Dermis microvascular lymphatic vessel endothelial cell (primary cell): ENCODE measurements at regions not wholly inside any gene's neighbourhood (a gene's known extent, or its start where the extent isn't known, plus 50 kb on each side); places are given as distances from the start of the nearest gene placed in this dataset.
"Not testable (repeated sequence)": the region's sequence is repeated elsewhere in the genome, so short reads cannot be mapped to it uniquely, and the experiment has no call there.

ENCODE experiments used
- DNase-seq, 2 donors: peaks; one replicate each; pipeline versions ENCODE4 v3.0.0 to v3.0.0-alpha.2; 2010; ENCODE audit warnings: low read depth in 2 of 2

DNA sequence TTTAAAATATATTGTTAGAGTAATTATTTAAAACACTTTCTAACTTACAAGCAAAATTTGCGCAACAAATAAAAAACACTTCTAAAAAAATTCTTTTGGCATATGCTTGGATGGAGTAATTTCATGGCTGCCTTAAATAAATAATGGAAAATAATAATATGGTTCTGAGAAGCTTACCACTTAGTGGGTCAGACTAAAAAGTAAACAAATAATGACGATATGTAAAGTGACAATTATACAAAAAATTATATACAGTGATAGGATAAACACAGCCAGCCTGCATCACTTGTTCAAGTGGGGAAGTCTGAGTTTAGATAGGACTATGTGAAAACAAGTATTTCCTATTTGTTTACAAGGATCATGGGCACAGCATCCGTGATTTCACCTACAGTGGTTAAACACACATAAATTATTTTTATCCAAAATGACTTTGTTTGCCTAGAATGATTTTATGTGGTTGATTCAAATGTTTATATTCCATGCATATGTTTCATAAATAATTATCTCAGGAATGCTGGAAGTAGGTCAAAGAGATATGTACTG, 141.7 kb upstream of the SEMA3D start:
- DNase-seq = no peak

DNA sequence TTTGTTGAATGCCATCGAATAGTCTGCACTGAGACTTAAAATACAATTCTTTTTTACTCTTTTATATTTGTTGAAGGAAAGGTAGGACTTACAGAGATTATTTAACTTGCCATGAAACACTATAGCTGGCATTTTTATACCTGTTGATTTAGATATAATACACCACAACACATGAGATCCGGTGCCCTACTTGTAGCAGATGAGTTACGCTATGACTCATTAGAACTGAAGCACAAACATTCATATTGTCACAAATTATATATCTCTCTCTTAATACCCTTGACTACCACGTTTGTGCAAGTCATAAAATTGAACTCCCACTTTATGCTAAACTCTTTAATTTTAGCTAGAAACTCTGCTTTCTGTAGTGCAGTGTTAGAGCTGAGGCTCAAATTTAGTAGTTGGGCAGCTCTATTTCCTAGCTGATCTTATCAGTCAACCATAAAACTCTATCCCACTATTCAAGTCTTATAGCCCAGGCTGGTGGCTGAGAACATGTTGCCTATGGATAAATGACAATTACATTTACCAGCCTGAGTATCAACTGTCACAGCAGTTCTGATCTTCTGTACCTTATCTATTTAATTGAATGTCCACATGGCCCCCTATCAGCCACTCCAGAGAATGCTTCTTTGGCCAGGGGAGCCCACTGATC, 137.4 kb upstream of the SEMA3D start:
- no peak for DNase-seq

DNA sequence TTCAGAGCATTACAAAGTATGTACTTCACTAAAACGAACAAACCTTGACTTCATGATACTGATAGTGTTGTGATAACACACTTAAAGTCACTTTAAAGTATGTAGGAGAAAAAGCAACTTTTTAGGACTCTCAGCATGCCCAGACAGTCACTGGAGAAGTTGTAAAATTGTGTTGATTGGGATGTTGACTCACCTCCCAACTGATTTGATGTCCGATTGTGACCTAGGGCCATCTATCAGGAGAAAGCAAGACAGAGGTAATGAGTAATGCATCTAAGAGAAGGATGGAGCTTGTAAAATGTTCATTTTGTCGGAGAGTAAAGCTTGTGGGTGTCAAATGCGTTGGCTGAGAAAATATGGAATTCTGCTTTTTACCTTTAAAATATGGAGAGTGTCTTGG, 135.4 kb upstream of the SEMA3D start:
- no peak for DNase-seq

DNA sequence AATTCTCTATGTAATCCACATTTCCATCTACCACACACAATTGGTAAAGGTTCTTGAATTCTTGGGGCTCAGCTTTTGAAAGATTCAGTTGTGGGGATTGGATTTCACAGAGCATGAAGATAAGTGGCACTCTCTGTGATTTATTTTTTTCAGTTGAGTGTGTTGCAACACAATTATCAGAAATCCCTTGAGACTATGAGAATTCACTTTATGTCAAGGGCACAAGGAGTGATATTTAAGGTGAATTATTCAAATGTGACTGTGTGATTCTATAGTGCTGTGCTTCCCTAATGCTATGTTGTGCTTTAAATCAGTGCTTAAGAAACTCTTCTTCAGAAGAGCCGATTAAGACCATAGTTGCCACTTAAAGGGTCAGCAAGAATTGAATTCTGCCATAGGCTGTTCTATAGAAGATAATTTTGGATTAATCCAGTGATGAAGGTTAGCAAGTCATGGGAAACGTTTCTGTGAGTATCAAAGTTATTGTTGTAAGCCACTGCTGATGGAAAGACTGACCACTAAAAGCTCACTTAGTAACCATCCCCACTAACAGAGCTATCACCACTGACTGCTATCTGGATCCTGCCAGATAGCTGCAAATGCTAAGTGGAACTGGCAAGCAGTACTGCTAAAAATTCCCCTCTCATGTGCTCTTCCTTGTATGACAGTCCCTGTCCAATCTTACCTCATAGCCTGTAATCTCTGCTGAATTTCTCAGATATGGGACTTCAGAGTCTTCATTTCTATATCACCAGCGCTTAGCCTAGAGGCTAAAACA, 134.0 kb upstream of the SEMA3D start:
- no peak for DNase-seq

DNA sequence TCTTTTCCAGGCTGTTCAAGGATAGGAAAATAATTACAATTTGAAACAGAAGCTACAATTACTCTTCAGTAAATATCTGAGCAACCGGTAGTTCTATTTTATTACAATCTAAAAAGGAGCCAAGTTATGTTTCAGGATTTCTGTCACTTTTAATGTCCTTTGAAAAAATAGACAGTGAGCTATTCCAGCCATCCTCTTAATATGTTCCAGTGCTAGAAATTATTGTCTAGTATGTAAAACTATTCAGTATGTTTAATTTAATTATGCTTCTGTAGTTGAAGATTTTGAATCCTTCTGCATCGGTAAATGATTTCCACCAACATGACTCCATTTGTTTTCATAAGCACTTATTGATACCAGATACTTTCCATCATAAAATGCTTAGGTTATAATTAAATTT, 129.6 kb upstream of the SEMA3D start:
- no peak for DNase-seq

DNA sequence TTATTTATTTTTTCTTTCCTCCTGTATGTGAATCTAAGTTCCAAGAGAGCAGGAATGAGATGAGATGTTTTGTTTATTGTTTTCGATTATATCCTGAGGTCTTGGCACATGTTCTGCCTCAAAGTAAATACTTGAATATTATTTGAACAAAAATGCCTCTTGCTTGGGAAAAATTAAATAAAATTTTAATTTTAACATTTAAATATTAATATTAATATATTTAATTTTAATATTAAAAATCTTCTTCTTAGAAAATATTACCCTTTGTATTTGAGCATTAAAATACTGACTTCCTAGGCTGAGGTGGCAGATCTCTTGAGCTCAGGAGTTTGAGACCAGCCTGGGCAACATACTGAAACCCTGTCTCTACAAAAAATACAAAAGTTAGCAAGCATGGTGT, 123.4 kb upstream of the SEMA3D start:
- DNase-seq = no peak

DNA sequence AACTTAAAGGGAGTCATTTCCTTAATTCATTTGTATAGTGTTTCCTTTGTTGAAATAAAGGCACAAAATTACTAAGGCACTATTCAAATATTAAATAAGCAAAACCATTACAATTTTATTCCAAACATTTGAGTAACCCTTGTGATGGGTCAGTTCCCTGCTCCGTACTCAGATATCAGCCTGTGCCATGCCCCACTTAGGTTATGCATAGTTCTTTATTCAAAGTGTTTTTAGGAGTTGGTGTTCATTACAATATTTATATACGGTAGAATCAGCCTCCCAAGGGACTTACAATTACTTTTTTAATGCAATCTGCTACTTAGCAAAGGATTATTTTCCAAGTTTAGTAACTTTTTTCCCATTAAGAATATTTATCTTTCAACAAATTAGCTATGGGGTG, 119.3 kb upstream of the SEMA3D start:
- no peak for DNase-seq

DNA sequence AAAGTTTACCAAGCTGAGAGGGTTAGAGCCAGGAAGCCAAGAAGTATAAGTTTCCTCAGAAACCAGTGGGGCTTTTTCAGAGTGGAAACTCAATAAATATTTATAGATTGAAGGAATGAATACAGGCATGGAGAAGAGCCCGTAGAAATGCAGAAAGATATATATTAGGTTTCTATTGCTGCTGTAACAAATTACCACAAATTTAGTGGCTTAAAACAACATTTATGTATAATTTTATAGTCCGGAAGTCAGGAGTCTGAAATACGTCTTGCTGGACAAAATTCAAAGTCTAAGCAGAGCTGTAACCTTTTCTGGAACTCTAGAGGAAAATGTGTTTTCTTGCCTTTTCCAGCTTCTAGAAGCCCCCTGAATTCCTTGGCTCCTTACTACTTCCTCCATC, 107.3 kb upstream of the SEMA3D start:
- no peak for DNase-seq

DNA sequence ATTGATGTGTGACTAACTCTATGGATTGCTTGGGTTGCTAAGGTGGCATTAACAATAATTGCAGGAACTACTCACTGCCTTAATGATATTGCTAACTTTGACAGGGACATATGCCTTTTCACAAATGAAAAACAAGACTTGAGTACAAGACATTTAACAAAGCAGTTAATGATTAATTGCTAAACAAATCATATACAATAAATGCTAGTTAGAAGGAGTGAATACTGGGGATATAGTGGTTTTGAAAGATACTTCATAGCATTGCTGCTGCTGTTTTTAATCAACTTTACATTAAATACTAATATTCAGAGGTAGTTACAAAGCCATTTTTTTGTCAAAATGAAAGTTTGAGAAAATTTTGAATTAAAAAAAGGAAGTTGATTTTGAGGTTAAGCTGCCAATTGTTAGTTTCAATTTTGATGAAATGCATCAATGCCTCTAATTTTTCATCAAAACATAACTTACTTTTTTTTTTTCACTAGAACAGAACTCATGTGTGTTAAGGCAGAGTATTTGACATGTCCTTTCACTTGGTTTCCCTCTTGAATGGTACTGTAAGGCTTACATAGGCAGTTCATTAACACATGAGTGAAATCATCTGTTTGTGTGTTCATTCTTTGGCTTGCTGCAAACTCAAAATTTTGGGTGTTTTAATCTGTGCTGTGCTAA, 106.2 kb upstream of the SEMA3D start:
- no peak for DNase-seq

DNA sequence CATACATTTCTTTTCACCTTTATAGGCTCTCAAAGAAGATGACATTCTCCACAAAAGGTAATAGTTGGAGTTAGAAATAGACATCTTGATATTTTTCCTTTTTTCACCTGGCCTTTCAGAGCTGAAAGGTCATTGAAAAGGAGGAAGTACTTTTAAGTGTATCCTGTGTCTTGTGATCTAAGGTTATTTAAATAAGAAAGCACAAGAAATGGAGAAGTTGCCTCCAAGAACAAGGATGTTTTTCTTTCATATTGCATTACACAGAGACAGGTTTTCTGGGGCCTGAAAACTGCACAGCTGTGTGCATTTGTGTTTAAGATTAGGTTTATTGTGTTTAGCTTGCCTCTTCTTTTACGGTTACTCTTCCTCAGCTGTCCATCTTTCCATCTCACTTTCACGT, 103.4 kb upstream of the SEMA3D start:
- DNase-seq = no peak

DNA sequence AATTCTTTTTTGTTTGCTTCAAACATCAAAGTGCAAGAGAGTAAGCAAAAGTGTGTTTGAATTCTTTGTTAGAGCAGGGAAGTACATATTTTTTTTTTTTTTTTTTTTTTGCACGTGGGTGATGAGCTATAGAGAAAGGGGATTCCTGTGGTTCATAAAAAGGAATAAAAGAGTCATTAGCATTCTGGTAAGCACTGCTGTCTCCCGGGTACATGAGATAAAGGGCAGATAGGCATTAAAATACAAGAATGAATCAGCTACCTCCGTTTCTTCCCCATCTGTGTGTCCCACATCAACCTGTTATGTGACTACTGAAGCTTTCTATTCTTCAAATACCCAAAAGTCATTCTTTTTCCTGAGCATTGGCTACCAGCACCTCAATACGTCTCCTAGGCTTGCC, 102.4 kb upstream of the SEMA3D start:
- no peak for DNase-seq

DNA sequence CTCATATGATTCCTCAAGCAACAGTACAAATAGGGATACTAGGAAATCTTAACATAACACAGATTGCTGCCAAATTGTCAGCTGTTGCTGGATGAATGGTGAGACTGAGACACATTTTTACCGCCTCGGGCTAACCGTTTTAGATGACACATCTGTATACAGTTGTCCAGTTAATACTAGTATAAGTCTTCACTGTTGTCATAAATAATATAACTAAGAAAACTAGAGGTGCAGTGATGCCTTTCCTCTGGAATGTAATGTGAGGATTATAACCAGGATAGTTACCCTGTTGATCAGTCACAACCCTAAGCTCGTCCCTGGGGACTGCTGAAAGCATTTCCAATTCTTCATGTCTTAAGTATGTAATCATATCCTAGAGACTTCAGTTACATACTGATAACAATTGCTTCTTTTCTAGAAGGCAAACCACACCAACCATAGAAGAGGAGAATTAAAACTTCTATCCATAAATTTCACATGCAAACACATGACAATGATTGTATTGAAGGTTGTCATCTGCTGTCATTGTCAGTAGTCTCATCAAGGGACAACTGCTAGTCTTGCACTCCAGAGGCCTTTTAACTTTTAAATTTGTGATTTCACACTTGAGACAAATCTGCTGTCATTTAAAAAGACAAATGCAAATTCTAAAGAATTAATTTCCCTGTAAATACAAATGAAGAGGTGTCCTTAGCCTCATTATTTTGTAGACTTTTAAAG, 100.4 kb upstream of the SEMA3D start:
- no peak for DNase-seq

DNA sequence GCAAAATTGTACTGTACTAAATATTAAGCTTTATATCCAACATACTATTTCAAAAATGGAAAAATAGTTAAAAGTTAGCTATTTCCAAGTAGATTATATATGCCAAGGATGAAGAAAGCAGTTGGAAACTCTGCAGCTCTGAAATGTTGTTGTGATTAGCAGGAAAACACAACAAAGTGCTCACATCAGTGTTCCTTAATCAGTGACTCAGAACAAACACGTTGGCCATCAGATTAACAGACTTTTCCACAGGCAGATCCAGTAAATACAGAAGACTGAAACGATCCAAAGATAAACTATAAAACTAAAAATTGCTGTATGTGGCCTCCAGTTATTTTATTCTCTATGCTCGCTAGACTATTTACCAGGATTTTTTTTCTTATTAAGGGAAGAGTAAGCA, 99.6 kb upstream of the SEMA3D start:
- no peak for DNase-seq

DNA sequence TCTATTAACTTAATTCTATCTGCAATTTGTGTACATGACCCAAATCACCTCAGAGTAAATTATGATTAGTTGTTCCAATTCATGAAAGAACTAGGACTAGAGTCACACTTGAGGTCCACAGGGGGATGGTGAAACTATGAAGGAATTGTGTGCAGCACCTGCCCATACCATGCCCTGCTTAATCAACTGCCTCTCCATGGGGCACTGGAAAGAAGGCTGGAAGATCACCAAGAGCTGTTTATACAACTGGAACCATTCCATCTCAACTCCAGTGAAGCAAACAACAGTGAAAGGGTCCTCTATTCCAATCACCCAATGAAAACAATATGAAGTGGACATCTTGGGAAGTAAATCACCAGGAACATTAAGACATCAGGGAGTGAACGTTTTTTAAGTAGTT, 98.7 kb upstream of the SEMA3D start:
- DNase-seq = no peak

DNA sequence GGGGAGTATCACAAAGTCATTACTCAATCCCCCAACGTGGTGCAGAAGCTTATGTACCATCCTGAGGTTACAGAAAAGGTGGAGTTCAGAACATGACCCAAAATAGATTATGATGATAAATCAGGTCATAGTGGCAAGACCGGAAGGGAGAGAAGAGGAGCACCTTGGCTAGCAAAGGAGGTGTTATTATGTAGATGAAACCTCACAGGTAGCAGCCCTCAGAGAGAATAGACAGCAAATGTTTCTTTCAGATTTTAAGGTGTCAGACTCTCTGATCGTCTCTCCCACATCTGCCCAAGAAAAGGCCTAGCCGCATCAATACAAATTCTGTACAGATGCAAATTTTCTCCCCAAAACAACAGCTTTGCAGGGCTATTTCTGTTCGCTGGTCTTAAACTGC, 88.3 kb upstream of the SEMA3D start:
- no peak for DNase-seq

DNA sequence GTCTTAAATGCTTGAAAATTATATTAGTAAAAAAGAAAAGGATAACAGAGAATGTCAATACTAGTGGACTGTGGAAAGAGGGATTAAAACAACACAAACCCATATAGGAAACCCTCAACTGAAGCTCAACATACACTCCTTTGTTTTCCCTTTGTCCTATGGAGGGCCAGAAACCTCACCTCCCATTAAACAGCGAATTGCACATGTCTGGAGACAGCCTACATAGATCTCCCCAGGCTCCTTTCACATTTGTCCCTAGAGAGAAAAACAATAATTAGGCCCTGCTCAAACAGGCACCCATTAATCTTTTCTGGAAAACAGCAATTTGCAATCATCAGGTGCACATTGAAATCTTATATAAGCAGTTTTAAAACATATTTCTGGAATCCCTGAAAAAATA, 87.6 kb upstream of the SEMA3D start:
- DNase-seq = no peak

DNA sequence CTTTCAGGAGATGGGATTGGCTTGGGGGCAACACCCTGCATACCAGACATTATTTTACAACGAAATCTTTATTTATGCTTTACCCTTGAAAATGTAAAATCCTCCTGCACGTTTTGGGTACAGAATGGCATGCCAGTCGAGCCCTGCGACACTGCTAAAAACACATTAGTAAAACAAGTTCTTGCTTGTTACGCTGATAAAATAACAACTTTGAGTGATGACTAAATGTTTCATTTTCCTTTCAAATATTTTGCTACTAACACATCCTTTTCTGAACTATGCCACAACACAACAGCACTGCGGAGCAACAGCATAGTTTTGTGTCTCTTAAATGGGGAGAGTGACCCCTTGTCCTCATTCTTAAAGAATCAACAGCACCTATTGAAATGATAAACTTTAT, 76.0 kb upstream of the SEMA3D start:
- no peak for DNase-seq

DNA sequence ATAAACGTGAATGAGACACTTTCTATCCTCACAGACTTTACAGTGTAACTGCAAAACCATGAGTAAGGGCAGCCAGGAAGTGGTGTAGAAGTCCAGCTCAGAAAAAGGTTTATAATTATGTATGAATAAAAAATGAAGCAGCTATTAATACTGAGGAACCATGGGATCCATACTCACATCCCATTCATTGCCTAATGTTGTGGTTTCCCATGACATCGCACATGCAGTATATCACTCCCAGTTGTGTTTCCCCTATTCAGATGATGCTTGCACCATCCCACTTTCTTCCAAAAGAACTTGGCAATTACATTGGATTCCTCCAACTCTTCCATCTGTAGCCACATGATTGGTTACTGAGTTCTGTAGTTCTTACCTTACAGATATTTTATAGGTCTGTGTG, 74.5 kb upstream of the SEMA3D start:
- DNase-seq = no peak

DNA sequence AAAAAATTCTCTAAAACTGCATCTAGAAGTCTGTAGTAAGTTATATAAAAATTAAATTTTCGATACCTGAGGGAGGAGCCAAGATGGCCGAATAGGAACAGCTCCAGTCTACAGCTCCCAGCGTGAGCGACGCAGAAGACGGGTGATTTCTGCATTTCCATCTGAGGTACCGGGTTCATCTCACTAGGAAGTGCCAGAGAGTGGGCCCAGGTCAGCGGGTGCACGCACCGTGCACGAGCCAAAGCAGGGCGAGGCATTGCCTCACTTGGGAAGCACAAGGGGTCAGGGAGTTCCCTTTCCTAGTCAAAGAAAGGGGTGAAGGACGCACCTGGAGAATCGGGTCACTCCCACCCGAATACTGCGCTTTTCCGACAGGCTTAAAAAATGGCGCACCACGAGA, 62.9 kb upstream of the SEMA3D start:
- not testable (repeated sequence) for DNase-seq

DNA sequence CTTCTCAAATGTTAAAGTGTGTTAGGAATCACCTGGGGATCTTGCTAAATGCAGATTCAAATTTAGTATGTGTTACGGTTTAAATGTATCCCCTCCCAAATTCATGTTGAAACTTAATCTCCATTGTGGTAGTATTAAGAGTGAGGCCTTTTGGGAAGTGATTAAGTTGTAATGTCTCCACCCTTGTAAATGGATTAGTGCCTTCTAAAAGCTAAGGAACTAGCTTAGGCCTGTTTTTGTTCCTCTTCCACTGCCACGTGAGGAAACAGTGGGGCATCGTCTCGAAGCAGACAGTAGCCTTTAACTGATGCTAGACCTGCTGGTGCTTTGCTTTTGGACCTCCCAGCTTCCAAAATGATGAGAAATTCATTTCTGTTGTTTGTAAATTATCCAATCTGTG, 52.3 kb upstream of the SEMA3D start:
- no peak for DNase-seq

DNA sequence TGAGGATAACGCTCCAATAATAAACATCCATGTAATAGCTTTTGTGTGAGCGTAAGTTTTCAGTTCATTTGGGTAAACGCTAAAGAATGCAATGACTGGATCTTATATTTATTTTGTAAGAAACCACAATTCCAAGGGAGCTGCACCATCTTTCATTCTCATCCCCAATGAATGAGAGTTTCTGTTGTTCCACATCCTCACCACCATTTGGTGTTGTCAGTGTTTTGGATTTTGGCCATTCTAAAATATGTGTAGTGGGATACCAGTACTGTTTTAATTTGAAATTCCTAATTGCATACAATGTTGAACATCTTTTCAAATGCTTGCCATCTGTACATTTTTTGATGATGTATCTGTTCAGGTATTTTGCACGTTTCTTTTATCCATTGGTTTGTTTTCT, 50.9 kb upstream of the SEMA3D start:
- DNase-seq = no peak
